HG03095 (cell line): ENCODE measurements at regions not wholly inside any gene's neighbourhood (a gene's known extent, or its start where the extent isn't known, plus 50 kb on each side); places are given as distances from the start of the nearest gene placed in this dataset.

Experiments
- ATAC-seq: cut with Tn5 transposase; IDR thresholded peaks from one replicate; pipeline ENCODE4 v1.9.1; 2021; ENCODE audit warnings: moderate library complexity; ENCODE audit not compliant: unreplicated experiment

DNA sequence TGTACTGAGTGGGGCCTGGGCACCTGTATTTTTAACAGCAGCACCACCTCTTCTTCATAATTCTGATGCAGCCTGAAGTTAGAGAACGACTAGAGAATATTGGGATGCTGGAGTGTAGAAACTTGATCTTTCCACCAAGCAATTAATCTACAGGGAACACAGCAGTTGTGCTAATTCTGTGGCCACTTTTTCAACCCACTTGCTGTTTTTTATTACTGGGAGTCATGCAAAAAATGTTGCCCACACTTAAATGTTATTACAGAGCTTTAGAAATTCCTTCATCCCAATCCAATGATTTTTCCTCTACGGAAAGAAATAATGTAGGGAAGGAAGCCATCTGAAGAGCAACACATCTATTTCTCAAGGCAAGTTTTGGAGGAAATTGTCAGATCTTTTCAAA lies 190.9 kb upstream of the TUT7 start:
- ATAC-seq, result no peak

DNA sequence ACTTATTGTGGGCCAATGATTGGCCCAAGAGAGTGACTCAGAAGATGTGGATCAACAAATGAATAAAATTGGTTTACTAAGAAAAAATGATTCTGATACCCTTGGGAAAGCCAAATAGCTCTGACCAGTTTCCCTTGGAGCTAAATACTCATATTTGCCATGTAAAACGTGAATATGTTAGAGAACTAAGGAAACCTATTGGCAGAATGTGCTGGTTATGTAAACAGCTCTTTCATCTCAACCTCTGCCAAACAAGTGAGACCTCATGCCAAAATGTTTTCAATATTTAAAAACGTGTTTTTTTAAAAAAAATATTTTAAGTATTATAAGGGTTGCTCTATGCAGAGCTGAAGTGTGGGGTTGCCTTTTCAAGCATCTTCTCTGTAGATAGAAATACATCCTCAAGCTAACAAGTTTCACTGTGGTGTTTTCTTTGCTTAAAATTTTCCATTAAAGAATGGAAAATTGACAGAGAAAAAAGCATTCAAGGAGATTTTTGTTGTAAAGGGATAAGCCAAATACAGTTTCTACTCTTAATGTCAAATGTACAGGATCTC lies 186.9 kb upstream of the TUT7 start:
- no peak for ATAC-seq

DNA sequence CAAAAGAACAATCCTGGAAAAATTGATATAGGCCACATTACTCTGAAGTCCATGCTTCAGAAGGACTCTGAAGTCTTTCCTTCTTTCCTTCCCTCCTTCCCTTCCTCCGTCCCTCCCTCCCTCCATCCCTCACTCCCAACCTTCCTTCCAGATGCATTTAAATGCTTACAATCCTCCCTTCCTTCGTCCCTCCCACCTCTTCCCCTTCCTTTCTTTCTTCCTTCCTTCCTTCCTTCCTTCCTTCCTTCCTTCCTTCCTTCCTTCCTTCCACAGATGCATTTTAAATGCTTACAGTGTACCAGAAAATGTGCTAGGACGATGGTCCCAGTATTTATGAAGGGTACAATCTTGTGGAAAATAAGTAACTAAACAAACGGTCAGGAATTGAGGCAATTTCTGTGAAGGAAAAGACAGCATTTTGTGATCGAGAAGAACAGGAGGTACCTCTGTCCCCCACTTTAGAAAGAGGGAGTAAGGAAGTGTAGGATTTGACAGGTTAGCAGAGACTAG lies 181.3 kb upstream of the TUT7 start:
- no peak for ATAC-seq

DNA sequence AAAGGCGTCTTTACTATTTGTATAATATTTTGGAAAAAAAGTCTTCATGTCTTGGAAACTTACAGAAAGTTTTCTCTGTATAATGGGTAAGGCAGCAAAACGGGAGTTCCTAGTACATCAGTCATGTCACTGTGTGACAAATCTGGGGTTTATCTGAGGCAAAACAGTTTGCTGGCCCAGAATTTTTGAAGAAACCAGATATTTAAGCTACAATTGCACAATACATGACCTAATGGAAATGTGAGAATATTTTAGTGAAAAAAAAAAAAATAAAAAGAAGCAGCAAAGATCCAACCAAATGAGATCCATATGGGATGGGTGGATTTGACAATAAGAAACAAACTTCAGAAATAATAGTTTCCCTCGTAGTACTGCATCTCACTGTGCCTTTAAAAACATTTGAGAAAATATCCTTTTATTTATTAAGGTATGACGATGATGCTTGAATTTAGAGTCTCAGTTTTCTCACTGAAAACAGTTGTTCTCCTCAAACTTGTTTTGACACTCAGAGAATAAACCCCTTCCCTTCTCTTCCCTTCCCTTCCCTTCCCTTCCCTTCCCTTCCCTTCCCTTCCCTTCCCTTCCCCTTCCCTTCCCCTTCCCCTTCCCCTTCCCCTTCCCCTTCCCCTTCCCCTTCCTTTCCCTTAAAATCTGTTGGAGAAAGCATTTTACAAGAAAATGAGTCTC lies 180.5 kb upstream of the TUT7 start:
- ATAC-seq, result no peak

DNA sequence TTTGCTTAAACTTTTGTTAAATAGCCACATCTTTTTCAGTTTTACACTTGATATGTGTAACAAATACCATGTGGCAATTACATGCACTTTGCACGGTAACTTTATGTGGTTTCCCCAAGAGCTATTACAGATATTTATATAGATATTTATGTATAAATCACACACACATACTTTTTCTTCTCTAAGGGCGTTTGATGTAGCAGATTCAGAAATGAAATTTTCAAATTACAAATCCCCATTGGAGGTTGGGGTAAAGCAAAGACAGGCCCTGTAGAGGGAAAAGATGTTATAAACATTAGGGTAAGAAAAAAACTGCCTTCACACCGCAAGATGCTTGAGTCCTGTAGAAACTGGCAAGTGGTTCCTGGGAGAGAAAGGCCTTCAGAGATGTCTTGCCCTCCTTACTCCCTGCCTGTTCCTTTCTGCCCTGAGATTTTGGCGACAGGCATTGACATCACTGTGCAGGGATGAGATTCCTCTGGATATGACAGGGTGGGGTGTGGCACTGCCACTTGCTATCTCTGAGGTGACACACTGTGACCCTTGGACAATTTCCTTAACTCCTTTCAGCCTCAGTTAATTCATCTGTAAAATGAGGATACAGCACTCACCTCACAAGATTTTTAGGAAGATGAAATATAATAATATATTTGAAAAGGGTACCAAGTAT lies 177.9 kb upstream of the TUT7 start:
- ATAC-seq, result no peak

DNA sequence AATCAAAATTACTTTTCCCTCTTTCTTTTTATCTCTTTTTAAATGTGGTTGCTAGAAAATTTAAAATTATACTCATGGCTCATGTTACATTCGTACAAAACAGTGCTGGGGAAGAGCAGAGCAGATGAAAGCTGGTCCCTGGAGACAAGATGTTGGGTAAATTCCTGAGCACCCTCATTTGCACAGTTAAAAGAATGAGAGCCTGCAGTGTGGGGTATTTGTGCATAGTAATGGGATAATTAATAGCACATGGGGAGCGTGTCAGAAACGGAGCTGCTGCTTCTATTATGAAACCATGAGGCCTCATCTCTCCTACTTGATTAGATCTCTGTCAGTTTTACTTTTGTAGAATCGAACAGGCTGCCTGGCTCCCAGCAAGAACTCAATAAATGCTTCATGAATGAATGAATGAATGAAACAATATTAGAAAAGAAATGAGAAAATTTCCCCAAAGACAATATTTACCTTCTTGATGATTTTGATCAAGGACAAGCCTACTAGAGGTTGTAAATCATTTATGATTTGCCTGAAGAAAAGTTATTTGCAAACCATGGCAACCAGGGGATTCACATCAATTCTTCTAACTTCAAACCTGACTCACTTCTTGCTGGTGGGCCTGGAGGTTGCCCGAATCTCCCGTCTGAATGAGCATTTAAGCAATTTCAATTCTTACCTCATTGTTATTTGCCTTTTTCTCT lies 177.2 kb upstream of the TUT7 start:
- ATAC-seq, result no peak

DNA sequence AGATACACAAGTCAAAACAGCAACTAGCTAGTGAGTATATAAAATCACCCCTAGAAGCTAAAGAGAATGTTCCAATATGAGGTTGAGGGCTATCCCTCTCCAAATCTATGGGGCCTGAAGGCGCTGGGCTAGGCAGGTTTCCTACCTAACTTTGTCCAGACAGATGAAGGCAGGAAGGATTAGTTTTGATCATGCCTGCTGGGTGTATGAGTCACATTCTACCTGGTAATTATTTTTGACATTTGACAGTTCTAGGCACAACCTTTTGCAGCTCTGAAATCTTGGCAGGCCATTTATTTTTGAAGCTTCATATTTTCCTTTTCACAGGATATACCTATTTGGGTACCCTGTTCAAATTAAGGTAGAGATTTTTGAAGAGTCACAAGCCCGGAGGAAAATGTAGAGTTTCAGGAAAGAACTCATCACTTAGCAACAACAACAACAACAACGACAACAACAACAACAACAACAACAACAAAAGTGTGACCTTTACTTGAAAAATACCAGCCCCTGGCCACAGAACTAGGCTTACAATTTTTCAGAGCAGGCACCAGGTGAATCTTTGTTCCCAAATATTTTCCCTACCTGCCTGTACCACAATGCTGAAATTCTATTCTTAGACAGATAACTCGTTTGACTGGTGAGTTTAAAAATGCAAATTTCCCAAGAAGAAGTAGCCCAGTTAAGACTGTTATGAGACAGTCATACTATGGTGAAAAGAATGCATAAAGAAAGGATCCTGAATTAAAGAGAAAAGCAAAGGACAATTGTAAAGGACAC lies 175.5 kb upstream of the TUT7 start:
- ATAC-seq, result no peak

DNA sequence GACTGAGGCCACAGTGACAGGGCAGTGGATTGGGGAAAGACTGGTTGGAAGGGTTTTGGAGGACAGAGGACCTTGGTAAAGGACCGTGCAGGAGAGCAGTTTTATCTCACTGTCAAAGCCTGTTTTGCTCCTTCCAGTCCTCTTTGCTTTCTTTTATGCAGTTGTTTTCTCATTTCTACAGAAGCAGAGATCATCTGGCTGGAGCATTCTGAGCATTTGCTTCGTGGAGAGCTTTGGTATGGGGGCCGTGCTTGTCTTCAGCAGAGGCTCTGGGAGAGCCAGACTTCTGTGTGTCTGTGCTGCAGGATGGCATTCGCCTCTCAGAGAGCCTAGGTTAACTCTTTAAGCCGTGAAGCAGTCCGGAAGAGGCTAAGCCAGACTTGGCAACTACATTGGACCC lies 171.8 kb upstream of the TUT7 start:
- no peak for ATAC-seq

DNA sequence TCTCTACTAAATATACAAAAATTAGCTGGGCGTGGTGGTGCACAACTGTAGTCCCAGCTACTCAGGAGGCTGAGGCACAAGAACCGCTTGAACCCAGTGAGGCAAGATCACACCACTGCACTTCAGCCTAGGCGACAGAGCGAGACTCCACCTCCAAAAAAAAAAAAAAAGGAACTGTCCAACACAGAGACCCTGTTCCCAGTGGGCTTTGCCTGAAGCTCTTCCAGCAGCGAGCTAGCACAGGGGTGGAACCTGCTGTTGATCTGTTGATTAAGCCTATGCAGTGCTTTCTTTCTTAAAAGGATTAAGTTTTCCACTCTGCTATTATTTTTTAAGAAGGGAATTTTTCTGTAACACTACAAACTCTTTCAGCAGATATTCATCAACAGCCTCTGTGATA lies 171.0 kb upstream of the TUT7 start:
- no peak for ATAC-seq

DNA sequence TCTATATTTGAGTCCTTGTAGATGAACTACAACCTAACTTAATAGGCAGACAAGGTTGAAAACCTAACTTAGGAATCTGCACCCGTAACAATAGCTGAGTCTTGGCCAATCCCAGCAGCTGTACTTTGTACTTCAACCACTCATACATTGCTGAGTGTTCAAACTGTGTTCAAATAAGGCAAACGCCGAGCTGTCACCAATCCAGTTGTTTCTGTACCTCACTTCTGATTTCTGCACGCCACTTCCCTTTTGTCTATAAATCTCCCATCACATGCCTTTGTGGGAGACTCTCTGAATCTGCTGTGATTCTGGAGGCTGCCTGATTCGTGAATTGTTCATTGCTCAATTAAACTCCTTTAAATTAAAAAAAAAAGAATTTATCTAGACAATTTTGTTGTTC lies 167.8 kb upstream of the TUT7 start:
- no peak for ATAC-seq

DNA sequence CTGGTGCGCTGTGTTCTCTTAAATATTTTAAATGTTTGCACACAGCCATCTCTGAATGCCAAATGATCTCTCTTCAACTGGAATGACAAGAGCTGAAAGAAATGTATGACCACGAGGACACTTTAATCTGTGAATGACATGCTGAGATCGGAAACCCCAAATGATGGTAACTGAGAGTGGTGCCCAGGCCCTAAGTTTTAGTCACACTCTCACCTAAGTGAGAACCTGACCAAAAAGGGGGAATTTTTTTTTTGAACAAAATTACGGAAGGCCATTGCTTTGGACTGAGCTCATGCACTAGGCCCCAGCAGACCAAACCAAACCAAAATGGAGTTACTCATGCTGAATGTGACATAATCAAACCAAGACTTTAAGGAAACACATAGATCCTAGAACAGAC lies 167.1 kb upstream of the TUT7 start:
- no peak for ATAC-seq

DNA sequence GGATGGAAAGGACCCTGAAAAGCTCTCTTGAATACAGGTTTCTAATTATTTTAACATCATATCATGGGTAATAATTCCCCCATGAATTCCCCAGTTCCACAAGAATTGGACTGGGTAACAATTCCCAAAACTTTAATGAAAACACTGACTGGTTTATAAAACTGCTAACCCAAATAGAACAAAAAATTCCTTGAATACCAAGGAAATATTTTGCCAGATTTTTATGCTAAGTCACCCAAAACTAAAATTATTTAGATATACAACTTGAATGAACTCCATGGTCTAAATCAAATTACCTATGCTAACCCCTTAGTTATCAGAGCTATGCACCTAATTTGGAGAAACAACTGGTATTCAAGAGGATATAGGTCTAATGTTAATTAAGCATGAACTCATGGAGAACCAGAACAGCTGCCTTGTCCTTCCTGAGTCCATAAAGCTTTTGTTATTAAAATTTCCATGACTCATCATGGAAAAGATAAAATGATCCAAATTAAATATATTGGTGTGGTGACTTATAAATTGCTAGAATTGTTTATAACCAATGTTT lies 164.9 kb upstream of the TUT7 start:
- ATAC-seq, result no peak

DNA sequence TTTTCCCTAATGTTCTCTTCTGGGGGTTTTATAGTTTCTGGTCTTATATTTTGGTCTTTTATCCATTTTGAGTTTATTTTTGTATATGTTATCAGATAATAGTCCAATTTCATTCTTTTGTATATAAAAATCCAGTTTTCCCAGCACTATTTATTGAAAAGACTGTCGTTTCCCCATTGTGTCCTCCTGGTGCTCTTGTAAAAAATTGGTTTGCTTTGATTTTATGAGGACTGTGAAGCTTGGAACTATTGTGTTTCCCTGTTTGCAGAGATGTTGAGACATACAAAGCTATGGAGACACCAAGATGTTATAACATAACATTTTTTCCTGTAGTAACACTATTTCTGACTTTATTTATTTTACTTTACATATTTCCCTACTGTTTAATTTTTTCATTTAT lies 163.3 kb upstream of the TUT7 start:
- no peak for ATAC-seq

DNA sequence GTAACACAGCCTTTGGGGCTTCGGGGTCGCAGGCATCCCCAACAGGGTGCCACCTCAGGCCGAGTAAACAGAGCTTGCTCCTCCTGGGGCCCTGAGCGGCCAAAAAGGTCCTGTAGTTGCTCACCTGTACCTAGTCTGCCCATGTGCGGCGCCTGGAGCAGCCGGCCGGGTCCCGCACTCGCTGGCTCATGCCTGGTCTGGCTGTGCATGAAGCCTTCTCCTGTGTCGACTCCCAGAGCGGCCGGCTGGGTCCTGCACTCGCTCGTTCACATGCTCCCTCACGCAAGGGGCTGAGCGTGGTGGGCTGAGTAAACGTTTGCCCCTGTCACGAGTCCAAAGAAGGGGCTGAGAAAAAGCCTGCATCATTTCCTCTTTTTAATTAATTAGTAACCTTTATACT lies 162.4 kb upstream of the TUT7 start:
- no peak for ATAC-seq

DNA sequence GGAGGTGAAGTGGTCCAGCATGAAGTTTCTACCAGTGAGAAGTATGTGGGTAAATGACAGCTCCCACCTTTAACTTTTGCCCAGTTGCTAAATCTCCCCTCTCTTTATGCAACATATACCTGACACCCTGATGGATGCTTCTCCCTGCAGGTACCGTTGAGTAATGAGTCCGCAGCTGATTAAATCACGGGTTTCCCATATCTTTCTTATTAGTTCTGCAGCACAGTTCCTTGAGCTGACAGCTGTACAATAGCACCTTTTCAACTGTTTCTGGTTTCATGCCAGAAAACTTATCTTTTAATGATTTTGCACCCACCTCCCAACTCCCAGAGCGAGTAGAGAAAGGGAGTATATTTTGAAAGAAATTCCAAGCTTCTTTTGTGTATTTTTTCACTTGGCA lies 161.0 kb upstream of the TUT7 start:
- ATAC-seq, result no peak

DNA sequence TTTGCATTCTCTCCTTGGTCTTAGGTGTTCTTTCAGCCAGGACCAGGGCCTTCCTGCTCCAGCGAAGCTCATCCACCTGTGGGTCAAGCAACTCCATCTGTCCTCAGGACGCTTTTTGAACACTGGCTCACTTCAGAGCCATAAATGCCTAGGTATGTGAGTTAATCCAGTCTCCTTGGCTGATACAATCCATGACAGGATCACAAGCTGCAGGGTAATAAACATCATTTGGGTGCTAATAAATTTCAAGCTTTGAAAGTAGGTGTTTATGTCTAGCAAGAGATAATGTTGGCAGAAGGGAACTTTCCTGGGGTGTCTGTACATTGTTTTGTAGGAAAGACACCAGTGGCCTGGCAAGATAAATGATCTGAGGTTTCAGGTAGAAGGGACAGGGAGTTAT lies 159.2 kb upstream of the TUT7 start:
- ATAC-seq, result no peak

DNA sequence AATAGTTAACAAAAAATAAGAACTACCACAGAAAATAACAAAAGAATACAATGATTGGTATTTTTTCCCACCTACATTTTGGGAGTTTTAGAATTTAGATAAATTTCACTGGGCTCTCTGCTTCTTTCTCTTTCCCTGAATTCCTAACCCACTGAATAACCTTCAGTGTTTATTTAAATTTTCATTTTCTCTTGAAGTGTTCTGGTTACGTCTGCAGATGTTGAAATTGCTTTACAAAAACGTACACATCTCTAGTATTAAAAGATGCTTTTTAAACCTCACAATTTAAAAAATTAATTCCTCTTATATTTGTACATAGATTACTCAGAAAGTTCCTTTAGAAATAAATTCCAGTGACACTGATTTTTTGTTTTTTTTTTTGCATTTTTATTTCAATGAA lies 158.7 kb upstream of the TUT7 start:
- ATAC-seq, result no peak

DNA sequence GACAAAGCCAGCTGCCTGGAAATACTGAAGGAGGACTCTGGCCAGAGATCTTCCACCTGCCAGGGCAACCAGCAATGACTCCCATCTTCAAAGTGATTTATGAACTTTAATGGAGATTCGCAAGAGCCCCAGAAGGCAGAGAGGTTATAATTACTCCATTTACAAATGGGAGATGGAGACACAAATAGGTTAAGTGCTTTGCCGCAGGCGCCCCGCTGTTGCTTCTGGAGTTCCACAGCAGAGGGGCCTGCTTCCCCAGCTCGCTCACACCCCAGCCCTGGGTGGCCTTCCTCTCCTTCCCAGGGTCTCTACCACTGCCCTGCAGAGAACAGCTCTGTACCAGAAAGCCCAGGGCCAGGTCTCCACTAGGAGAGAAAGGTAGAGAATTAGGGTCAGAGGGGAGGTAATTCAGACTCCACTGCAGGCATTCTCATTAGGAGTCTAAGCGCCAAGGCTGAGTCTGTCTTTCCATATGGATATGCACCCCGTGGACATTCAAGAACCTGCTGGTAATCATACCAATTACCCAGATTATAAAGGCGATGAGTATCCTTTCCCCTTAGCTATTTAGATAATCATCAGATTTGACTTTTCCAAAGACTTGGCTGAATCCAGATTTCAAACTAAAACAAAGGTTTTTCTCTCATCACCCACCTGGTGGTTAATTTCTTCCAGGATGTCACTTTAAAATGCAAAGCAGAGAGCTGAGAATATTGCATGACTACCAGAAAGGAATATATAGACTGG lies 157.6 kb upstream of the TUT7 start:
- ATAC-seq, result no peak

DNA sequence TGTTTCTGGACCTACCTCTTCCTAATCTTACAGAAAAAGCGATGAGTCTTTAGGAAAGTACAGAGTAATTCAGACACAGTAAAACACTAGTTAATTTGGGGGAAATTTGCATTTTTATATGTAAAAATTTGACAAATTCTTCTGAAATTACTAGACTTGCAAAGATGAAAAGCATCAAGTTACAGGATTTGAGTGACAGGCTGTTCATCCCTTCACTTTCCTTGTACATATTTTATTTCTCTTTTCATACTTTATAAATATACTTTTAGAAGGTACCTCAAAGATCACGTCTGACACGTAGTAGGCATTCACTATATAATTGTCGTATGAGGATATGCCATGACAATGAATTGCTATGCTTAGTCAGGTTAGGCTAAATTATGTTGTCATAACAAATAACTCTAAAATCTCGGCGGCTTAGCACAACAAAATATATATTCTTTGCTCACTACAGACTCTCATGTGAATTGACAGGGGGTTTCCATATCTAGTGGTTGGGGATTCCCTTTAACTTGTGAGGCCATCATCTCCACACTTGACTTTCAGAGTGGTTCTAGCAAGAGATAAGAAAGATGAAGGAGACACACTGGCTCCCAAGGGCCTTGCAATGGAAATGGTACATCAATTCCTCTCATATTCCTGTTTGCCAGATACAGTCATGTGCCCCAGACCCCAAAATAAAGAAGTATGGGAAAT lies 154.1 kb upstream of the TUT7 start:
- ATAC-seq, result peak; percentile 60
